HUES6 (cell line): ENCODE measurements at regions not wholly inside any gene's neighbourhood (a gene's known extent, or its start where the extent isn't known, plus 50 kb on each side); places are given as distances from the start of the nearest gene placed in this dataset.
"Not testable (repeated sequence)": the region's sequence is repeated elsewhere in the genome, so short reads cannot be mapped to it uniquely, and the experiment has no call there.

Source experiments
- H3K27ac ChIP-seq: 2 replicates; pipeline ENCODE4 v1.7.0; 2013; ENCODE audit warnings: low read depth, mild to moderate bottlenecking, low read length, inconsistent platforms
- H3K27me3 ChIP-seq: 2 replicates; pipeline ENCODE4 v1.6.1; 2013; ENCODE audit warnings: low read length; ENCODE audit not compliant: control insufficient read depth, insufficient read depth
- H3K36me3 ChIP-seq: 2 replicates; pipeline ENCODE4 v1.6.1; 2013; ENCODE audit warnings: low read length; ENCODE audit not compliant: control insufficient read depth, insufficient read depth
- H3K4me1 ChIP-seq: 2 replicates; pipeline ENCODE4 v1.6.1; 2013; ENCODE audit warnings: low read length; ENCODE audit not compliant: control insufficient read depth, insufficient read depth
- H3K4me3 ChIP-seq: 2 replicates; pipeline ENCODE4 v1.5.1; 2013; ENCODE audit warnings: low read depth, low read length
- H3K9ac ChIP-seq: one replicate; pipeline ENCODE4 v1.6.1; 2013; ENCODE audit warnings: mild to moderate bottlenecking, low read length
- H3K9me3 ChIP-seq: 2 replicates; pipeline ENCODE4 v1.6.1; 2013; ENCODE audit warnings: low read depth, low read length; ENCODE audit not compliant: control insufficient read depth, insufficient read depth

- peaks cover 11% of the 10 kb centered on the region for H3K9me3 ChIP-seq
- H3K27ac ChIP-seq, H3K9ac ChIP-seq, H3K36me3 ChIP-seq, H3K27me3 ChIP-seq, H3K4me3 ChIP-seq, H3K4me1 ChIP-seq: not testable (repeated sequence)
Observed at GRCh38 chr22:11017108-11017507, 4510.9 kb upstream of the OR11H1 start.

- H3K36me3 ChIP-seq, H3K4me1 ChIP-seq, H3K9ac ChIP-seq, H3K27me3 ChIP-seq, H3K4me3 ChIP-seq, H3K27ac ChIP-seq: not testable (repeated sequence)
- peaks cover 24% of the 10 kb centered on the region for H3K9me3 ChIP-seq
Observed at GRCh38 chr22:11020522-11020921, 4507.5 kb upstream of the OR11H1 start.

GRCh38 chr22:11026541-11026940 lies 4501.5 kb upstream of the OR11H1 start:
- not testable (repeated sequence) for H3K27me3 ChIP-seq, H3K9ac ChIP-seq, H3K36me3 ChIP-seq, H3K4me3 ChIP-seq, H3K27ac ChIP-seq, H3K4me1 ChIP-seq
- peaks cover 67% of the 10 kb centered on the region for H3K9me3 ChIP-seq

- not testable (repeated sequence) for H3K27me3 ChIP-seq, H3K4me1 ChIP-seq, H3K4me3 ChIP-seq, H3K27ac ChIP-seq, H3K36me3 ChIP-seq, H3K9ac ChIP-seq
- H3K9me3 ChIP-seq: peaks cover 72% of the 10 kb centered on the region
Observed at GRCh38 chr22:11027064-11027463, 4500.9 kb upstream of the OR11H1 start.

GRCh38 chr22:11027532-11027931 lies 4500.5 kb upstream of the OR11H1 start:
- not testable (repeated sequence) for H3K36me3 ChIP-seq, H3K4me1 ChIP-seq, H3K4me3 ChIP-seq, H3K27me3 ChIP-seq, H3K9ac ChIP-seq, H3K27ac ChIP-seq
- H3K9me3 ChIP-seq: peaks cover 76% of the 10 kb centered on the region

- H3K9ac ChIP-seq, H3K27me3 ChIP-seq, H3K4me1 ChIP-seq, H3K36me3 ChIP-seq, H3K27ac ChIP-seq, H3K4me3 ChIP-seq: not testable (repeated sequence)
- peaks cover 76% of the 10 kb centered on the region for H3K9me3 ChIP-seq
Observed at GRCh38 chr22:11028180-11028579, 4499.8 kb upstream of the OR11H1 start.

- H3K27me3 ChIP-seq, H3K4me3 ChIP-seq, H3K36me3 ChIP-seq, H3K27ac ChIP-seq, H3K9ac ChIP-seq, H3K4me1 ChIP-seq: not testable (repeated sequence)
- H3K9me3 ChIP-seq: peaks cover 85% of the 10 kb centered on the region
Observed at GRCh38 chr22:11029534-11029933, 4498.5 kb upstream of the OR11H1 start.

GRCh38 chr22:11029967-11030366 lies 4498.0 kb upstream of the OR11H1 start:
- H3K9me3 ChIP-seq: peaks cover 87% of the 10 kb centered on the region
- not testable (repeated sequence) for H3K27ac ChIP-seq

GRCh38 chr22:11030571-11031410 lies 4497.2 kb upstream of the OR11H1 start:
- H3K27me3 ChIP-seq, H3K9ac ChIP-seq, H3K4me1 ChIP-seq, H3K27ac ChIP-seq, H3K36me3 ChIP-seq, H3K4me3 ChIP-seq: not testable (repeated sequence)
- peaks cover 94% of the 10 kb centered on the region for H3K9me3 ChIP-seq

More at GRCh38 chr22:11029967-11030366, 4498.0 kb upstream of the OR11H1 start:
- H3K36me3 ChIP-seq, H3K4me1 ChIP-seq, H3K9ac ChIP-seq, H3K4me3 ChIP-seq, H3K27me3 ChIP-seq: not testable (repeated sequence)

GRCh38 chr22:11032115-11032514 lies 4495.9 kb upstream of the OR11H1 start:
- not testable (repeated sequence) for H3K4me3 ChIP-seq, H3K27ac ChIP-seq, H3K9ac ChIP-seq, H3K4me1 ChIP-seq, H3K36me3 ChIP-seq, H3K27me3 ChIP-seq
- H3K9me3 ChIP-seq: peaks cover 93% of the 10 kb centered on the region

GRCh38 chr22:11034660-11034987 lies 4493.4 kb upstream of the OR11H1 start:
- not testable (repeated sequence) for H3K4me3 ChIP-seq, H3K4me1 ChIP-seq, H3K27ac ChIP-seq

More at GRCh38 chr22:11034660-11034987, 4493.4 kb upstream of the OR11H1 start:
- not testable (repeated sequence) for H3K36me3 ChIP-seq, H3K9ac ChIP-seq, H3K27me3 ChIP-seq
- peaks cover 93% of the 10 kb centered on the region for H3K9me3 ChIP-seq
